Natural killer cell (primary cell): ENCODE measurements at regions not wholly inside any gene's neighbourhood (a gene's known extent, or its start where the extent isn't known, plus 50 kb on each side); places are given as distances from the start of the nearest gene placed in this dataset.
"Not testable (repeated sequence)": the region's sequence is repeated elsewhere in the genome, so short reads cannot be mapped to it uniquely, and the experiment has no call there.

Experiments
- ATAC-seq, 3 donors: fragments of 150-1000 bp in 2 of 3; fragments of 200-7000 bp in 1 of 3; cut with Tn5 transposase; 1 replicate in 1 of 3; 2 replicates in 2 of 3; pipeline ENCODE4 v1.10.0; 2021; ENCODE audit warnings: mild to moderate bottlenecking in 2 of 3, moderate library complexity in 2 of 3
- DNase-seq, 2 donors: peaks; one replicate each; pipeline versions ENCODE4 v3.0.0 to v3.0.0-alpha.2; 2013 to 2021; ENCODE audit warnings: mixed read lengths in 1 of 2
- H3K27ac ChIP-seq: one replicate; pipeline ENCODE4 v1.5.1; 2013; ENCODE audit warnings: mild to moderate bottlenecking, low read length
- H3K27me3 ChIP-seq: one replicate; pipeline ENCODE4 v1.6.1; 2013; ENCODE audit warnings: low read length; ENCODE audit not compliant: control insufficient read depth, insufficient read depth
- H3K36me3 ChIP-seq: one replicate; pipeline ENCODE4 v1.6.1; 2013; ENCODE audit warnings: low read length; ENCODE audit not compliant: control insufficient read depth, insufficient read depth
- H3K4me1 ChIP-seq: one replicate; pipeline ENCODE4 v1.6.1; 2013; ENCODE audit warnings: low read length; ENCODE audit not compliant: control insufficient read depth, insufficient read depth
- H3K4me3 ChIP-seq: one replicate; pipeline ENCODE4 v1.5.1; 2013; ENCODE audit warnings: low read length
- H3K9me3 ChIP-seq: one replicate; pipeline ENCODE4 v1.6.1; 2013; ENCODE audit warnings: low read length; ENCODE audit not compliant: control insufficient read depth, insufficient read depth
- H3K27ac Mint-ChIP-seq, 2 donors: one replicate each; pipeline ENCODE4 v1.8.0; 2022; ENCODE audit warnings: mild to moderate bottlenecking in 2 of 2, mixed read lengths in 2 of 2, moderate library complexity in 1 of 2
- H3K27me3 Mint-ChIP-seq, 2 donors: one replicate each; pipeline ENCODE4 v1.8.0; 2022; ENCODE audit warnings: low read depth in 2 of 2, mixed read lengths in 2 of 2
- H3K36me3 Mint-ChIP-seq: one replicate; pipeline ENCODE4 v1.8.0; 2022; ENCODE audit warnings: mixed read lengths
- H3K4me1 Mint-ChIP-seq, 2 donors: one replicate each; pipeline ENCODE4 v1.8.0; 2022; ENCODE audit warnings: mixed read lengths in 2 of 2
- H3K4me3 Mint-ChIP-seq: one replicate; pipeline ENCODE4 v1.8.0; 2022; ENCODE audit warnings: mild to moderate bottlenecking, moderate library complexity, mixed read lengths
- H3K9me3 Mint-ChIP-seq, 2 donors: one replicate each; pipeline ENCODE4 v1.8.0; 2022; ENCODE audit warnings: mixed read lengths in 2 of 2
- WGBS: methylation state at CpG from one replicate; pipeline ENCODE4 v1.1.7; 2013; ENCODE audit warnings: missing lambda C conversion rate; ENCODE audit not compliant: insufficient coverage; 5-methylcytosine and 5-hydroxymethylcytosine counted together
- intact Hi-C: fragments of 100-400 bp; cut with micrococcal nuclease; formaldehyde crosslinking; loops from one replicate; pipeline ENCODE4 v1.14.2; 2022
- TF ChIP-seq, protein P1 (sequence below): fragments of 200-600 bp; IDR thresholded peaks from one replicate; pipeline ENCODE4 v1.8.0; 2022; ENCODE audit warnings: antibody characterized with exemption

GRCh38 chr10:55519264-55519663, 718.2 kb upstream of the PCDH15 start:
- DNase-seq (no peak), ATAC-seq (no peak)
- Mint-ChIP-seq H3K4me1 (no peaks in the 10 kb centered on the region), H3K36me3 (peaks cover 5% of the 10 kb centered on the region), H3K9me3 (peaks cover 11 to 17% of the 10 kb centered on the region in 2 donors), H3K27me3 (no peaks in the 10 kb centered on the region), H3K27ac (no peak overlapping the region), H3K4me3 (no peak overlapping the region)
- Histone ChIP-seq H3K4me1 (no peaks in the 10 kb centered on the region), H3K36me3 (no peaks in the 10 kb centered on the region), H3K27me3 (no peaks in the 10 kb centered on the region), H3K27ac (no peak overlapping the region), H3K9me3 (peaks cover 7% of the 10 kb centered on the region), H3K4me3 (no peak overlapping the region)
- TF ChIP-seq, protein P1, sequence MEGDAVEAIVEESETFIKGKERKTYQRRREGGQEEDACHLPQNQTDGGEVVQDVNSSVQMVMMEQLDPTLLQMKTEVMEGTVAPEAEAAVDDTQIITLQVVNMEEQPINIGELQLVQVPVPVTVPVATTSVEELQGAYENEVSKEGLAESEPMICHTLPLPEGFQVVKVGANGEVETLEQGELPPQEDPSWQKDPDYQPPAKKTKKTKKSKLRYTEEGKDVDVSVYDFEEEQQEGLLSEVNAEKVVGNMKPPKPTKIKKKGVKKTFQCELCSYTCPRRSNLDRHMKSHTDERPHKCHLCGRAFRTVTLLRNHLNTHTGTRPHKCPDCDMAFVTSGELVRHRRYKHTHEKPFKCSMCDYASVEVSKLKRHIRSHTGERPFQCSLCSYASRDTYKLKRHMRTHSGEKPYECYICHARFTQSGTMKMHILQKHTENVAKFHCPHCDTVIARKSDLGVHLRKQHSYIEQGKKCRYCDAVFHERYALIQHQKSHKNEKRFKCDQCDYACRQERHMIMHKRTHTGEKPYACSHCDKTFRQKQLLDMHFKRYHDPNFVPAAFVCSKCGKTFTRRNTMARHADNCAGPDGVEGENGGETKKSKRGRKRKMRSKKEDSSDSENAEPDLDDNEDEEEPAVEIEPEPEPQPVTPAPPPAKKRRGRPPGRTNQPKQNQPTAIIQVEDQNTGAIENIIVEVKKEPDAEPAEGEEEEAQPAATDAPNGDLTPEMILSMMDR: no peak
- WGBS: 68% methylated on average over 4 of the region's 7 CpGs
- intact Hi-C loops: no loop called here

DNA sequence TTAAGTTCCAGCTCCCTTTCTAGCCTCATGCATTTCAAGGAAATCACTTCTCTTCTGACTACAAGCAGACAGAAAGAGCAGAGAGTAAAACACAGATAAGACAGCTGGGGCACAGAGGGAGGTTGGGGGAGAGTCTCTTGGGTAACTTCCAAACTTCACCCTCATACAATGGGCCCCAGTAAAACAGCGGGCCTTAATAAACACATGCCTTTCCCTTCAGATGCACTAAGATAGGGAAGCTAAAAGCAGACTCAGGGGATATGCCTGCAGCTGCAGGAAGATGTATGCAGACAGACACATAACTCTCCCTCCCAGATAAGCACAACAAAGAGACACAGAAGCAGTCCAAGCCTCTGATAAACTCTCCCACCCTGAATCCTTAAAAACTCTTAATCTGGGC, 717.4 kb upstream of the PCDH15 start:
- peaks cover 11 to 14% of the 10 kb centered on the region in 2 donors for H3K9me3 Mint-ChIP-seq
- intact Hi-C loops, ATAC-seq, DNase-seq, H3K4me1 Mint-ChIP-seq, H3K27ac Mint-ChIP-seq, H3K4me1 ChIP-seq, H3K27me3 ChIP-seq, H3K36me3 ChIP-seq, H3K27ac ChIP-seq, H3K9me3 ChIP-seq, H3K4me3 ChIP-seq, H3K4me3 Mint-ChIP-seq, H3K27me3 Mint-ChIP-seq, H3K36me3 Mint-ChIP-seq: not testable (repeated sequence)
- 10% methylated on average over 1 of the region's 1 CpG for WGBS

DNA sequence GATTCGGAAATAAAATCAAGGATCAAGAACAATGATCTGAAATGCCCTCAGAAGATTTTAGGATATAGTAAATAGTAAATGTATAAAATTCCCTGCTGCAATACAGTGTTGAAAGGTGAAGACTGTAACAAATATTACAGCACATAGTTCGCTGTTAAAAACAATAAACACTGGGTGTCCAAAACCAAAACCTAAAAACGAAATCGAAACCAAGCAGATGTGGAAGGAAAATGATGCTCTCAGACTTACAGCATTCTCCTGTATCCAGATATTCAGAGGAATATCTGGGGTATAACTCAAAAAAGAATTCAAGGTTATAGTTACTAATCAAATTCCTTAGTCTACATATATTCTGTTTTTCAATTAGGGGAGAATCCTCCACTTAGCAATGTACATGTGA, 708.1 kb upstream of the PCDH15 start:
- Histone ChIP-seq H3K27me3 (no peaks in the 10 kb centered on the region), H3K9me3 (no peaks in the 10 kb centered on the region), H3K27ac (no peak overlapping the region), H3K4me1 (no peaks in the 10 kb centered on the region), H3K4me3 (no peak overlapping the region), H3K36me3 (no peaks in the 10 kb centered on the region)
- no peak overlapping the region for H3K4me3 Mint-ChIP-seq
- TF ChIP-seq, protein P1: no peak
- peaks cover 2% of the 10 kb centered on the region for H3K36me3 Mint-ChIP-seq
- intact Hi-C loops: no loop called here
- WGBS: 93% methylated on average over 1 of the region's 4 CpGs
- ATAC-seq (no peak), DNase-seq (no peak)
- H3K9me3 Mint-ChIP-seq: peaks cover 6 to 13% of the 10 kb centered on the region in 2 donors
- H3K27me3 Mint-ChIP-seq: no peaks in the 10 kb centered on the region
- no peak overlapping the region for H3K27ac Mint-ChIP-seq
- H3K4me1 Mint-ChIP-seq: no peaks in the 10 kb centered on the region

DNA sequence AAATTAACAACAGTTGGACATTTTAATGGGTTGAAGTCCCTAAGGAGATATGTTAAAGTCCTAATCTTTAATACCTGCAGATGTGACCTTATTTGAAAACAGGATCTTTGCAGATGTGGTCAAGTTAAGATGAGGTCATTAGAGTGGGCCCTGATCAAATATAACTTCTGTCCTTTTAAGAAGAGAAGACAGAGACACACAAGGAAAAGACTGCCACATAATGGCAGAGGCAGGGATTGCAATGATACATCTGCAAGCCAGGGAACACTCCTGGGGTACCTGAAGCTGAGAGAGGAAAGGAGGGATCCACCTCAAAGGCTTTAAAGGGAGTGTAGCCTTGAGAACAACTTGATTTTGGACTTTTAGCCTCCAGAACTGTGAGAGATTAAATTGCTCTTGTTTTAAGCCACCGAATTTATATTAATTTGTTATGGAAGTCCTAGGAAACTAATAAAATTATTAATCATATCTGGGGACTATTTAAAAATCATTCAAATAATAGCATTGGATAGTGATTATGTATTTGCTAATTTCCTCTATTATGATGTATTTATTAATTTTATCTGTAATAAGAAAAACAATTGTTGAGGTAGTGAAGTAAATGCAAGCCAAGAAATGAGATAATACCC, 700.0 kb upstream of the PCDH15 start:
- Mint-ChIP-seq H3K4me1 (no peaks in the 10 kb centered on the region), H3K36me3 (no peaks in the 10 kb centered on the region), H3K27me3 (no peaks in the 10 kb centered on the region), H3K9me3 (peaks cover 10 to 13% of the 10 kb centered on the region in 2 donors), H3K27ac (no peak overlapping the region), H3K4me3 (no peak overlapping the region)
- ATAC-seq (no peak), DNase-seq (no peak)
- H3K4me1 ChIP-seq: no peaks in the 10 kb centered on the region
- no CpG with 5 or more reads among the region's 1 CpG for WGBS
- intact Hi-C loops: no loop called here
- no peaks in the 10 kb centered on the region for H3K9me3 ChIP-seq
- no peaks in the 10 kb centered on the region for H3K36me3 ChIP-seq
- no peak overlapping the region for H3K27ac ChIP-seq
- no peaks in the 10 kb centered on the region for H3K27me3 ChIP-seq
- no peak overlapping the region for H3K4me3 ChIP-seq
- TF ChIP-seq, protein P1: no peak
